ENCODE measurements at regions not wholly inside any gene's neighbourhood (a gene's known extent, or its start where the extent isn't known, plus 50 kb on each side); places are given as distances from the start of the nearest gene placed in this dataset.

- no peak for TF ChIP-seq POLR2A (IDR thresholded peaks at IDR 0.05)
- no peak for TF ChIP-seq CTCF (IDR thresholded peaks at IDR 0.05)
- no peak overlapping the region for H3K27ac ChIP-seq
- intact Hi-C loops (cut with DNase I; ENCODE audit: low total_unique reads) = no loop called here
- no peaks in the 10 kb centered on the region for H3K27me3 ChIP-seq
- no peak for DNase-seq
- H3K9me3 ChIP-seq = no peaks in the 10 kb centered on the region
- no peaks in the 10 kb centered on the region for H3K36me3 ChIP-seq (ENCODE audit: low read depth, missing control alignments)
- H3K4me1 ChIP-seq = no peaks in the 10 kb centered on the region
- 65 to 79% methylated on average over 7 of the region's 7 CpGs for WGBS, 2 donors
- no peak overlapping the region for H3K4me3 ChIP-seq
These were observed 288.1 kb downstream of the MYCN start for GRCh38 chr2:16228471-16228870.

- 56 to 67% methylated on average over 16 to 17 of the region's 17 CpGs for WGBS, 2 donors
- Histone ChIP-seq H3K36me3 (ENCODE audit: low read depth, missing control alignments) (no peaks in the 10 kb centered on the region), H3K9me3 (no peaks in the 10 kb centered on the region), H3K27me3 (no peaks in the 10 kb centered on the region), H3K27ac (no peak overlapping the region), H3K4me3 (no peak overlapping the region), H3K4me1 (no peaks in the 10 kb centered on the region)
- no peak for TF ChIP-seq CTCF (IDR thresholded peaks at IDR 0.05)
- no peak for TF ChIP-seq POLR2A (IDR thresholded peaks at IDR 0.05)
- no peak for DNase-seq
- intact Hi-C loops (cut with DNase I; ENCODE audit: low total_unique reads) = no loop called here
These were observed 287.6 kb downstream of the MYCN start for GRCh38 chr2:16227811-16228462.

DNA sequence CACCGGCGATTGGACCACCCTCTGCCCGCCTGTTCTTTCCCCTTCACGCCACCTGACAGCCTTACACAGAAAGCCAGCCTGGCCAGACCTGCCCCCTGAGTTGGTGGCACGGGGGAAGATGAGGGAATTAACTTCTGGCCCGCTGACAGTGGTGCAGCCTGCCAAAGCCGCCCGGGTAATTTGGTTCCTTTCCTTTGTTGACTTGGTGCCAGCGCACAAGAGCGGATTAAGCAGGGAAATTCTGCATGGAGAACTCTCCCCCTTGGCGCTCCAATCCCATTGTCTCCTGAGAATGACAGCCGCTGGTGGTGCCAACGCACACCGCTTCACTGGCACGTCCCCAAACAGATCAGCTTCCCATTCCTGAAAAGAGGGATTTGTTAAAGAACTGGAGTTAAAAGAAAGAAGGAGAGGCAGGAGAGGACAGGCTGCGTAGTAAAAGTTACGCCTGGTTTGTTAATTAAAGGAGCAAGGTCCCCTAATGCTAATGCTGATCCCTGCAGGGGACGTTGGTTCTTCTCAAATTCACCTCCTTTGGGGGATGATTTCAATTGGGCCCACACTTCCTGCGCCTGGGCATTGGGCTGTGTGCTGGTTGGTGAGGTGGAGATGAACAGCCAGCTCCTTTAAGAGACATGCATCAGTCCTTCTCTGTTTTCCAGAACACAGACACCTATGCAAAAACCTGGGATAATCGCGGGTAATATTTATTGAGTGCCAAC, 286.8 kb downstream of the MYCN start:
- intact Hi-C loops (cut with DNase I; ENCODE audit: low total_unique reads) = no loop called here
- no peak overlapping the region for H3K27ac ChIP-seq
- H3K4me3 ChIP-seq = no peak overlapping the region
- H3K9me3 ChIP-seq = no peaks in the 10 kb centered on the region
- no peaks in the 10 kb centered on the region for H3K27me3 ChIP-seq
- WGBS, 2 donors = 68 to 74% methylated on average over 20 to 21 of the region's 21 CpGs
- no peaks in the 10 kb centered on the region for H3K36me3 ChIP-seq (ENCODE audit: low read depth, missing control alignments)
- no peak for DNase-seq
- H3K4me1 ChIP-seq = no peaks in the 10 kb centered on the region
- TF ChIP-seq POLR2A (IDR thresholded peaks at IDR 0.05) (no peak), CTCF (IDR thresholded peaks at IDR 0.05) (no peak)

DNA sequence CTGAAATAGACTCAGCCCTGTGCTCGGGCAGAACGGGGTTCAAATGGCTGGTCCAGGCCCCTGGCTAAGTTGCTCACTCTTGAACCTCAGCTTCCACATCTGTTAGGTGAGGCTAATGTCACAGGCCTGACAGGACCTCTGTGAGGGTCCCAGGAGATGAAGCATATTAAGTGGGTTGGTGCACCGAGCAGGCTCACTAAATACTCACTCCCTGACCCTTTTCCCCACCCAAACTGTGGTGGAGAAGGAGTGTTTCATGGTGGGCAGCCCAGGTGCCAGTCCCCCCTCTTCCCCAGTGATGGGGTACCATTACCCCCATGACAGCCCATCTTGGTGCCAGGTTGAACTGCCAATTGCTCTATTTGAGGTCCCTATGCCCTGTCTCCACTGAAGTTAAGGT, 286.0 kb downstream of the MYCN start:
- Histone ChIP-seq H3K36me3 (ENCODE audit: low read depth, missing control alignments) (no peaks in the 10 kb centered on the region), H3K4me3 (no peak overlapping the region), H3K27me3 (no peaks in the 10 kb centered on the region), H3K4me1 (no peaks in the 10 kb centered on the region), H3K9me3 (no peaks in the 10 kb centered on the region), H3K27ac (no peak overlapping the region)
- WGBS, 2 donors = 88 to 94% methylated on average over 3 of the region's 3 CpGs
- TF ChIP-seq POLR2A (IDR thresholded peaks at IDR 0.05) (no peak), CTCF (IDR thresholded peaks at IDR 0.05) (no peak)
- intact Hi-C loops (cut with DNase I; ENCODE audit: low total_unique reads) = no loop called here
- DNase-seq = no peak

GRCh38 chr2:16225545-16225944, 285.2 kb downstream of the MYCN start:
- TF ChIP-seq CTCF (IDR thresholded peaks at IDR 0.05) = no peak
- no peak for TF ChIP-seq POLR2A (IDR thresholded peaks at IDR 0.05)
- Histone ChIP-seq H3K9me3 (no peaks in the 10 kb centered on the region), H3K4me1 (no peaks in the 10 kb centered on the region), H3K4me3 (no peak overlapping the region), H3K27me3 (no peaks in the 10 kb centered on the region), H3K27ac (no peak overlapping the region), H3K36me3 (ENCODE audit: low read depth, missing control alignments) (no peaks in the 10 kb centered on the region)
- DNase-seq = no peak
- WGBS, 2 donors = 88 to 89% methylated on average over 4 of the region's 4 CpGs
- intact Hi-C loops (cut with DNase I; ENCODE audit: low total_unique reads) = no loop called here
